CD4-positive, alpha-beta T cell treated with Interferon alpha-2 for 1 hour (primary cell): ENCODE measurements at regions not wholly inside any gene's neighbourhood (a gene's known extent, or its start where the extent isn't known, plus 50 kb on each side); places are given as distances from the start of the nearest gene placed in this dataset.
"Not testable (repeated sequence)": the region's sequence is repeated elsewhere in the genome, so short reads cannot be mapped to it uniquely, and the experiment has no call there.

Source experiments
- DNase-seq, 2 donors: peaks; one replicate each; pipeline ENCODE4 v3.0.0-alpha.2; 2020 to 2022

- not testable (repeated sequence) for DNase-seq
Measured at GRCh38 chr9:126190994-126191393, 135.6 kb upstream of the MVB12B start.

DNA sequence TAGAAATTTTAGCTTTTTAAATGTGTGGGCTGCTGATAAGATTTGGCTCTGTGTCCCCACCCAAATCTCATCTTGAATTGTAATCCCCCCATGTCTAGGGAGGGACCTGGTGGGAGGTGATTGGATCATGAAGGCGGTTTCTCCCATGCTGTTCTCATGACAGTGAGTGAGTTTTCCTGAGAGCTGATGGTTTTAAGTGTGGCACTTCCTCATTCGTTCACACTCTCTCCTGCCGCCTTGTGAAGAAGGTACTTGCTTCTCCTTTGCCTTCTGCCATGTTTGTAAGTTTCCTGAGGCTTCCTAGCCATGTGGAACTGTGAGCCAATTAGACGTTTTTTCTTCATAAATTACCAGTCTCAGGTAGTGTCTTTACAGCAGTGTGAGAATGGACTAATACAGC, 127.8 kb upstream of the MVB12B start:
- DNase-seq: no peak

GRCh38 chr9:126203313-126203712, 123.3 kb upstream of the MVB12B start:
- no peak for DNase-seq

GRCh38 chr9:126204197-126204596, 122.4 kb upstream of the MVB12B start:
- DNase-seq: no peak

- no peak for DNase-seq
Measured at GRCh38 chr9:126204708-126205225, 121.9 kb upstream of the MVB12B start.

DNA sequence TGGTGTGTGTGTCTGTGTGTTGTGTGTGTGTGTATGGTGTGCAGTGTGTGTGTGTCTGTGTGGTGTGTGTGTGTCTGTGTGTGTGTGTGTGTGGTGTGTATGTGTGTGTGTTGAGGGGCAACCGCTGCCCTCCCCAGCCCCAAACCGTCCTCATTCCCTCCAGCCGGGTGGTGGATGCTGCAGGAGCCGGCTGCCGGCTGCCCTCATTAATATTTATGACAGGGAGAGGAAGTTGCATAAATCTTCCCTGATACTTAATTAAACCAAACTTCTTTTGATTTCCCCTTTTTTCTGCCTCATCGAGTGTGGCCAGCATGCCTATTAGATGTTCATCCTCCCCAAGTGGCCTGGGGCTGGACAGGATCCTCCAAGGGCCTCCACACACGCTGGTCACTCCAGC, 121.4 kb upstream of the MVB12B start:
- DNase-seq: no peak

GRCh38 chr9:126205845-126206498, 120.7 kb upstream of the MVB12B start:
- no peak for DNase-seq

DNA sequence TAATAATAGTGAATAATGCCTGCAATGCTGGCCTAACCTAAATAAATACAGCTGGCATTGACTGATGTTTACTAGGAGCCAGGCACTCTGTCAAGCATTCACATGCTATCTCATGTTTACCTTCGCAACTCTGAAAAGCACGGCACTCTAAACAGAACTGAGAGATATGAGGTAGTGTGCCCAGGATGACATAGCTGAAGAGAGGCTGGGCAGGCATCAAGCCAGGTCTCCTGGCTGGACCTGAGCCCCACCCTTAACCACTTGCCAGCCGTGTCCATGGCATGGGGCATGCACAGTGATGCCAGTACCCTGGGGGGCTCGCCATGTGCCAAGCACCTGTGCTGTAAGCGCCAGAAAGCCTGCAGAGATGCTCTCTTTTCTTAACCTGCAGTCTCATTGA, 119.4 kb upstream of the MVB12B start:
- DNase-seq: no peak

DNA sequence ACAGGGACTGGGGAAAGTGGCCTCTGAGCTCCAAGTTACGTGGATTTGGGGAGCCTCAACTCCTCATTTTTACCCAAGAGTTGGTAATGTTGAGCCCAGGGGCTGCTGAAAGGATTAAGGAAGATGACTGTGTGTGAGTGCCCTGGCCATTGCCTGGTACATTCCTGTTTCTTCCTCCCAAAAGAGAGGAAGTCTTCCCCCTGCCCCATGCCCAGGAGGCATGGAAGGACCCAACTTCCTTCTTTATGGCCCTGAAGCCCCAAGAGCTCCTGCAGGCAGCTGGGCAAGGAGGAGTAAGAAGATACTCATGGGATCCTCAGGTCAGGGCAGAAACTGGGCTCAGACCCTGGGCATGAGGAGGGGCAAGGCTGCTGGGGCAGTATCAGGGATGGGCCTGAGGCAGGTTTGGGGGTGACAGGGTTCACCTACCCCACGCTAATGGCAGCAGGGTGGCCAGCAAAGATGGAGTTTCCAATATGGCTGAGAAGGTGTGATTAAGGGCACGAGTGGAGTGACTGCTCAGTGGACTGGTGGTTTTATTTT, 118.3 kb upstream of the MVB12B start:
- no peak for DNase-seq

GRCh38 chr9:126211441-126212074, 115.1 kb upstream of the MVB12B start:
- DNase-seq: no peak

- no peak for DNase-seq
Measured at GRCh38 chr9:126215486-126215885, 111.1 kb upstream of the MVB12B start.

- DNase-seq: no peak
Measured at GRCh38 chr9:126216826-126217225, 109.8 kb upstream of the MVB12B start.

- DNase-seq: no peak
Measured at GRCh38 chr9:126217250-126217653, 109.4 kb upstream of the MVB12B start.

- no peak for DNase-seq
Measured at GRCh38 chr9:126217797-126218196, 108.8 kb upstream of the MVB12B start.

GRCh38 chr9:126218359-126219125, 108.1 kb upstream of the MVB12B start:
- no peak for DNase-seq

DNA sequence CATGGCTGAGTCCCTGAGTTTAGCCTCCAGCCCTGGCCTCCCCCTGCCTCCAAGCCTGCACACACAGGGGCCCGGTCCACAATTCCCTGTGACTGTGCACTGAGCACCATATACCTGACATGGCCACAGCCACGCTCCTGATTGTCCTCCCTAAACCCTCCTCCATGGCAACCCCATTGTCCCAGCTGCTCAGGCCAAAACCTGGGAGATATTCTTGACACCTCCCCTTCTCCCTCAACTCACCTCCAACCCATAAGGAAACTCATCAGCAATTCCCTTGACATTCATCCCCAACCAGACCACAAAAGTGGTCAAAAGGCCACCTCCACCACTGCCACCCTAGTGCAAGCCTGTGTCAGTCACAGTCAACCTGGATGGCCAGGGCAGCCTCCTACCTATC, 107.5 kb upstream of the MVB12B start:
- no peak for DNase-seq

- no peak for DNase-seq
Measured at GRCh38 chr9:126219648-126220063, 107.0 kb upstream of the MVB12B start.

GRCh38 chr9:126221480-126221879, 105.1 kb upstream of the MVB12B start:
- no peak for DNase-seq

DNA sequence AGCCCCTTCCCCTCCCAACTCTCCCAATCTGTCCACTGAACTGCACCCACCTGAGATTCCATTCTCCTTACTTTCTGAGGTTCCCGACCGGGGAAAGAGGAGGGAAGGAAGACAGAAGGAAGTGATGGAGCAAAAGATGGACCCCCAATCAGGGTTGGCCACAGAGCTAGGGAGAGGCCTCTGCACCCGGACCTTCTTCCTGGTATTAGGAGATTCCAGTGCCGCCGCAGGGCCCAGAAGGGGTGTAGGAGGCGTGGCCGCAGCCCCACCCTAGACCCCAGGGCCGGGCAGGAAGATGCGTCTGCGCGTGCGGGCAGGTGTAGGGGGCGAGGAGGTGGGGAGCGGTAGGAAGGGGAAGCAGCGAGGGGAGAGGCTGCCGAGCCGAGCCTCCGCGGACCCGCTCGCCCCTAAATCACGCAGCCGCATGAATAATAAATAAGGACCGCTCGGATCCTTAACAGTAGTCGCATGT, 104.2 kb upstream of the MVB12B start:
- no peak for DNase-seq

DNA sequence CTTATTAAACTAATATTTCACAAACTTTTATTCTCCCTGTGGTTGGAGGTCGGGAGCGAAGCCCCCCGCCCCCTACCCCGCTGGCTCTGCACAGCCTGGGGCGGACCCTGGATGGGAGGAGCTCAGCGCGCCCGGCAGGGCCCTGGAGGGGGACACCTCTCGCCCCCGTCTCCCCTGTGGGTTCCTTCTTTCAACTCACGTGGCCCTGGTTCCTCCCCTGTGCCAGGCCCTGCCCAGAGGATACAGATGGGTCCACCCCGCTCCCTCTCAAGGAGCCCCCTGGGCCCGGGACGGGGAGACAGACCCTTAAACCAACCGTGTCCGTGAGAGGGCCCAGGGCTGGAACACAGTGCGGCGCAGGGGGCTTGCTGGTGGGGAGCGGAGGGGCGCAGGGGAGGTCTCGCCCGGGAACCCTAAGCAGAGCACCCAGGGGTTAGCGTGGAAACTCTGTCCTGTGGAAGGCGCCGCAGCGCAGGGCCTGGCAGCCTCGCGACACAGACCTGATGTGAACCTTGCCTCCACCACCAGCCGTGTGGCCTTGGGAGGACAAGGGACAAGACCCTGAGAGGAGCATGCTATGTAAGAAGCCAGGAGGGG, 103.7 kb upstream of the MVB12B start:
- DNase-seq: no peak

DNA sequence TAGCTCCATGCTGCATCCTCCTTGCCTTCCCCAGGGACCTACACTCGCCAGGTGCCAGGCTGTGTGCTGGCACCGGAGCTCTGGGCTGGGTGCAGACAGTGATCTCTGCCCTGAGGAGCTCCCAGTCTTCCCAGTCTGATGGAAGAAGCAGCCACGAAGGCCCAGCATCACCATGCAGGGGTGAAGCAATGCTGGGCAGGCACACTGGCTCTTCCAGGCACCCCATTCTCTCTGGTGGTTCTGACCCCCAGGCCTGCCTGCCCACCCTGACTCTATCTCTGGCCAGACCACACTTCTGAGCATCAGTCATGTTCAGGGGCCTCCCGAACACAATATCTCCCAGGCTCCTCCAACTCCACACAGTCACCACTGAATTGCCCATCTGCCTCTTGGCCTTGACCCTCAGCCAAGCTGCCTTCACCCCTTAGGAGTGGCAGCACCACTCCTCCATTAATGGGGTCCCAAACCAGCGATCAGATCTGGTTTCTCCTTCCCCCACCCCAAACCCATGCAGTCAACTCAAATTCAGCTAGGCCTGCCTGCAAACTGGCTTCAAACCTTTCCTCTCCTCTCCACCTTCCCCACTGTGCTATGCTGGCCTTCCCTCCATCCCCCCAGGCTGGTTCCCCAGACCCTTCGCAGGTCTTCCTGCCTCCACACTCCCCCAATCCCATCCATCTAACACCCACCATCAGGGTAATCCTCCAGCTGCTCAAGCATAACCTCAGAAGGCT, 102.7 kb upstream of the MVB12B start:
- DNase-seq: no peak
